ENCODE measurements at regions not wholly inside any gene's neighbourhood (a gene's known extent, or its start where the extent isn't known, plus 50 kb on each side); places are given as distances from the start of the nearest gene placed in this dataset.
"Not testable (repeated sequence)": the region's sequence is repeated elsewhere in the genome, so short reads cannot be mapped to it uniquely, and the experiment has no call there.

- not testable (repeated sequence) for DNase-seq
These were observed 51.0 kb upstream of the ROPN1B start for GRCh38 chr3:125918024-125918423.

GRCh38 chr3:125918451-125918850 is 50.5 kb upstream of the ROPN1B start:
- DNase-seq, result not testable (repeated sequence)

GRCh38 chr3:125918866-125919265 is 50.1 kb upstream of the ROPN1B start:
- not testable (repeated sequence) for DNase-seq

Measured in activated CD4-positive, alpha-beta T cell treated with anti-CD3 and anti-CD28 coated beads, Interleukin-2, amount 50 U/mL, for 16 hours (primary cell).